ENCODE measurements at regions not wholly inside any gene's neighbourhood (a gene's known extent, or its start where the extent isn't known, plus 50 kb on each side); places are given as distances from the start of the nearest gene placed in this dataset.
"Not testable (repeated sequence)": the region's sequence is repeated elsewhere in the genome, so short reads cannot be mapped to it uniquely, and the experiment has no call there.

- DNase-seq (ENCODE audit: low read depth) = no peak
Observed at GRCh38 chr7:94706996-94707740, 51.2 kb upstream of the SGCE start.

- DNase-seq (ENCODE audit: low read depth) = no peak
Observed at GRCh38 chr7:94710256-94710655, 54.3 kb upstream of the SGCE start.

- DNase-seq (ENCODE audit: low read depth) = not testable (repeated sequence)
Observed at GRCh38 chr7:94722360-94722759, 66.4 kb upstream of the SGCE start.

- not testable (repeated sequence) for DNase-seq (ENCODE audit: low read depth)
Observed at GRCh38 chr7:94728893-94729292, 73.0 kb upstream of the SGCE start.

GRCh38 chr7:94738071-94738470 lies 82.1 kb upstream of the SGCE start:
- no peak for DNase-seq (ENCODE audit: low read depth)

DNA sequence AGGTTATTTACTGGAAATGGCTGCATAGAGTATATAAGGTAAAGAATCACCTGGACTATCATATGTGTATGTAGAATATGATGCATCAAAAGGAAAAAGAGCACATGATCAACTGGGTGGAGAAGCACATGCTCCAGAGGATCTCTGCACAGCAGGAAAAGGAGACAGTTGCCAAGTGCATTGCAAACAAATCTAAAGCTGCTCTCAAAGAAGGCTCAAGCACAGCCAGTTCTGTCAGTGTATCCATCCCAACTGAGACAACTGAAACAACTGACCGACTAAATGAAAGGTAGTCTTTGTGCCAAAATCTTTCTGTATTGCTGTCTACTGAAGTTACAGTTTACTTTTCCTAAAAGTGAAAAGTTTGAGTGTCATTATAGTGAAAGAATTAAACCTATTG lies 83.2 kb upstream of the SGCE start:
- no peak for DNase-seq (ENCODE audit: low read depth)

GRCh38 chr7:94740509-94740908 lies 84.6 kb upstream of the SGCE start:
- DNase-seq (ENCODE audit: low read depth) = no peak

GRCh38 chr7:94741179-94741578 lies 85.2 kb upstream of the SGCE start:
- DNase-seq (ENCODE audit: low read depth) = no peak

- no peak for DNase-seq (ENCODE audit: low read depth)
Observed at GRCh38 chr7:94748376-94748775, 92.4 kb upstream of the SGCE start.

- DNase-seq (ENCODE audit: low read depth) = no peak
Observed at GRCh38 chr7:94760446-94761100, 104.6 kb upstream of the SGCE start.

GRCh38 chr7:94761451-94761850 lies 105.5 kb upstream of the SGCE start:
- DNase-seq (ENCODE audit: low read depth) = no peak

- DNase-seq (ENCODE audit: low read depth) = peak; percentile 32
Observed at GRCh38 chr7:94763268-94763667, 107.3 kb upstream of the SGCE start.

DNA sequence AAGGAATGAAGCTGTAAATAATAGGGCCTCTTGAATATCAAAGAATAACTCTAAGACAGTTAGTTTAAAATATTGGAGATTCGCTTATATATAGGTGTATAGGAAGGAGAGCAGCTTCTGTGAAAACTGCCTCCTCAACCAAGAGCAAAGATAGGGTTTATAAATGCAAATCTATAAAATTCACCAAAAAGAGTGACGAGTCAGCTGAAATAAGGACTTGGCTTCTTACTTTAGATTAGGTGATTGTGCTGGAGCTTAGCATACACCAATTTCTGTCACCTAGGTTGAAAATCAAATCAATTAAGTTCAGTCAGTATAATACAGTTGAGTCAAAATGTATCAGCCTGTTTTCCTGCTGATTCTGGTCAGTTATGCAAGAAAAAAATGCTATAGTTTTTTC lies 113.8 kb upstream of the SGCE start:
- DNase-seq (ENCODE audit: low read depth) = no peak

DNA sequence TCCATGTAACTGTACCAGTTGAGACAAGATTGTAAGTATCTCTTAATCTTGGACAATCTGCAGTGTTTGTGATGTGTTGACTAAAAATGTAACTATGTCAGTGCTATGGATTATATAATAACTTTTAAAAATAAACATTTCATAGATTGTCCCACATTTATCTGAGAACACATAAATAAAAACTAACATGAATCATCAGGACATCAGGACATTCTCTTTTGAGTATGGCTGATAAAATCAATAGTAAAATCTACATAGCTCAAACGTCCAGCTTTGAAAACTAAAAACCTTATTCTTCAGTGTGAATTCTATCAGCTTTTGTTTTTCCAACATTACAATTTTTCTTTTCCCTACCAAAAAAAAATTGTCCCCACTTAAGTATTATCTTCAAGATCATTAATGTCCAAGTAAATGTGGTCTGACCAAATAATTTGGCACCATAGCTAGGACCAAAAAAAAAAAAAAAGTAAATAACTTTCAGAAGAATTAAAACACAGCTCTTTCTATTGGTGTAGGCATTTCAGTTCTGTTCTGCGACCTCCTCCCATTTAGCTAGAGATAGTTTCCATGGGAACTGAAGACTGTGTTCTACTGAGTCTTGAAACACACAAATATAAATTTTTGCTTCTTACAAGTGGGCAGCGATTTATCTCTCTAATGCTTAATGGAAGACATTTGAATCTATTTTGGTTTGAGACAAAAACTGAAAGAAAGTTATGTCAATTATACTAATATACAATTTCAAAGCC lies 123.0 kb upstream of the SGCE start:
- DNase-seq (ENCODE audit: low read depth) = no peak

GRCh38 chr7:94779861-94780260 lies 123.9 kb upstream of the SGCE start:
- no peak for DNase-seq (ENCODE audit: low read depth)

DNA sequence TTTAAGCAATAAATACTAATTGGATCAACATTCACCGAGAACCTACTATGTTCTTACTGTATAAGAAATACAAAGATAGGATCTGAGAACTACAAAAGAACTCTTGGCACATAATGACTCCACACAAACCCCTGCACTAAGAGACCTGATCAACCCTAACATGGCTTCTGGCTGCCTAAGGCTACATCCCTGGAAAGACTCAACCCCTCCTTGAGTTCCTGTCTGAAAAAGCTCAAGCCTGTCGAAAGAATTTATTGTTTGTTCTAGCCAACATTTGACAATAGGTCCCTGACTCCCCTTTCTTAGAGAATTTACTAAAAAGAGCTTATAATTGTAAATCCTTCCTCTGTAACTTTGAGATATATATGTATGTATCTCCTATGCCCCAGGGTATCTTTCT lies 125.3 kb upstream of the SGCE start:
- no peak for DNase-seq (ENCODE audit: low read depth)

GRCh38 chr7:94782777-94783176 lies 124.6 kb upstream of the PPP1R9A start:
- DNase-seq (ENCODE audit: low read depth) = no peak

GRCh38 chr7:94787285-94787684 lies 120.1 kb upstream of the PPP1R9A start:
- DNase-seq (ENCODE audit: low read depth) = no peak

- not testable (repeated sequence) for DNase-seq (ENCODE audit: low read depth)
Observed at GRCh38 chr7:94788378-94788777, 119.0 kb upstream of the PPP1R9A start.

DNA sequence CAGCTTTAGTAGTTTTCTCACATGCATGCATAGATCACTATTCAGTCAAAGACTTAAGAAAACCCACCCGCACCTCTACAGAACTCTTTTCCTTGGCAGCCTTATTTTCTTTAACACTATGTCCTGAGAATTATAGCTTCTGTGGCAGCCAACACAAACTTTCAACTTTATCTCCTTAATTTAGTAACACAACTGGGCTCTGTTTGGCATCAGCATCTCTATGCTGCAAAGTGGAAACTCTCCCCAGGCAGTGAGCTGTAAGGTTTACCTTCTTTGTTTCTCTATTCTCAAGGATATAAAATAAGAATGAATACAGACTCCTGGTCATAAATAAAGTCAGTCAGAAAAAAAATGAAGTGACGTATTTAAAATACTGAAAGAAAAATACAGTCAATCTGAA lies 115.2 kb upstream of the PPP1R9A start:
- DNase-seq (ENCODE audit: low read depth) = no peak

GRCh38 chr7:94797404-94797803 lies 110.0 kb upstream of the PPP1R9A start:
- DNase-seq (ENCODE audit: low read depth) = not testable (repeated sequence)

DNA sequence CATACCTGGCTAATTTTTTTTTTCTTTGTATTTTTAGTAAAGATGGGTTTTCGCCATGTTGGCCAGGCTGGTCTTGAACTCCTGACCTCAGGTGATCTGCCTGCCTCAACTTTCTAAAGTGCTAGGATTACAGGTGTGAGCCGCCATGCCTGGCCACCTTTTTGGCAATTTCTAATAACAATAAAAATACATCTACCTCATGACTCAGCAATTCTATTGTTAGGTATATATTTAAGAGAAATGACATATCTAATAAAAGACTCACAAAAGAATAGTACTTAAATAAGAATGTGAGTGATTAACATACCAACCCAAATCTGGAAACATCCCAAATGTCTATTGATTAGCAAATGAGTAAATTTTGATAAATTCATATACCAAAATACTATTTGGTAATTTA lies 103.6 kb upstream of the PPP1R9A start:
- DNase-seq (ENCODE audit: low read depth) = no peak

DNA sequence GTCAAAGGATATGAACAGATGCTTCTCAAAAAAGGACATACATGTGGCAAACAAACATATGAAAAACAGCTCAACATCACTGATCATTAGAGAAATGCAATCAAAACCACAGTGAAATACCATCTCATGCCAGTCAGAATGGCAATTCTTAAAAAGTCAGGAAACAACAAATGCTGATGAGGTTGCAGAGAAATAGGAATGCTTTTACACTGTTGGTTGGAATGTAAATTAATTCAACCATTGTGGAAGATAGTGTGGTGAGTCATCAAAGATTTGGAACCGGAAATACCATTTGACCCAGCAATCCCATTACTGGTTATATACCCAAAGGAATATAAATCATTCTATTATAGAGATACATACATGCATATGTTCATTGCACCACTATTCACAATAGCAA lies 98.7 kb upstream of the PPP1R9A start:
- not testable (repeated sequence) for DNase-seq (ENCODE audit: low read depth)

All from non-pigmented ciliary epithelial cell (primary cell).